ENCODE measurements at regions not wholly inside any gene's neighbourhood (a gene's known extent, or its start where the extent isn't known, plus 50 kb on each side); places are given as distances from the start of the nearest gene placed in this dataset.

DNA sequence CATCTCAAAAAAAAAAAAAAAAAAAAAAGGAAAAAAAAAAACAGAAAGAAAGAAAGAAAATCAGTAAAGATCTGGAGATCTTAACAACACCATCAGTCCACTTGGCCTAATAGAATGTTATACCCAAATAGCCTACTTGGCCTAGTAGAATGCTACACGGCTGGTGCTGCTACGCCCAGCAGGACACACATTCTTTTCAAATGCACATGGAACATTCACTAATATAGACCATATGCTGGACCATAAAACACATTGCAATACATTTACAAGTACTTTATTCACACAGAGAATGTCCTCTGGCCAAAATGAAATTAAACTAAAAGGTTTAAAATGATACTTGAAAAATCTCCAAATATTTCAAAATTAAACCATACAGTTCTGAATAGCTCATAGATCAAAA lies 80.0 kb upstream of the TNFAIP3 start:
- Histone ChIP-seq H3K79me2 (ENCODE audit: control insufficient read depth in 1 of 2, insufficient read depth in 2 of 2, low read length in 2 of 2) (no peaks in the 10 kb centered on the region), H4K8ac (ENCODE audit: extremely low read depth, insufficient read depth, low read length) (no peak overlapping the region), H3K14ac (ENCODE audit: insufficient read length) (no peak overlapping the region), H2BK120ac (replicated peaks; ENCODE audit: low read depth, low read length) (no peak overlapping the region), H3K56ac (replicated peaks; ENCODE audit: insufficient read length, low read depth, low read length) (no peak overlapping the region), H3K27me3 (replicated peaks in 1 of 4; ENCODE audit: control insufficient read depth in 3 of 4, extremely low read depth in 1 of 4, insufficient read depth in 3 of 4, low read length in 3 of 4) (no peaks in the 10 kb centered on the region), H3K27ac (ENCODE audit: low read depth, low read length) (no peak overlapping the region), H3K4me3 (ENCODE audit: extremely low read depth in 1 of 4, insufficient read depth in 2 of 4, low read depth in 3 of 4, low read length in 4 of 4) (no peak overlapping the region), H3K23me2 (ENCODE audit: low read depth, low read length) (peaks cover 2% of the 10 kb centered on the region; the same call in 1 of the 2 replicates), H4K20me1 (replicated peaks in 1 of 2; ENCODE audit: control insufficient read depth in 1 of 2, insufficient read depth in 2 of 2, low read length in 2 of 2) (no peaks in the 10 kb centered on the region), H3K4me2 (ENCODE audit: insufficient read depth in 1 of 2, low read depth in 2 of 2, low read length in 2 of 2) (no peak overlapping the region), H3K23ac (ENCODE audit: insufficient read length) (no peak overlapping the region), H2AFZ (ENCODE audit: low read length) (no peak overlapping the region), H3K36me3 (ENCODE audit: control insufficient read depth in 2 of 4, insufficient read depth in 4 of 4, low read length in 3 of 4) (no peaks in the 10 kb centered on the region), H3K9ac (replicated peaks in 1 of 4; ENCODE audit: extremely low read depth in 1 of 4, low read depth in 3 of 4, low read length in 3 of 4) (no peak overlapping the region), H2BK12ac (ENCODE audit: low read depth, low read length) (no peak overlapping the region), H2BK5ac (ENCODE audit: low read depth, low read length) (no peak overlapping the region), H3K18ac (ENCODE audit: extremely low read depth, low read length) (no peak overlapping the region), H2BK15ac (ENCODE audit: low read length) (no peak overlapping the region), H4K5ac (ENCODE audit: insufficient read length, low read depth, low read length) (no peak overlapping the region), H4K91ac (replicated peaks; ENCODE audit: insufficient read length, low read length) (no peak overlapping the region), H2BK20ac (ENCODE audit: low read length) (no peak overlapping the region), H3K4ac (replicated peaks; ENCODE audit: insufficient read length, low read depth, low read length) (no peak overlapping the region), H3K79me1 (ENCODE audit: low read depth, low read length) (no peaks in the 10 kb centered on the region), H3K9me3 (ENCODE audit: insufficient read depth in 2 of 2, low read depth in 1 of 2, low read length in 1 of 2) (no peaks in the 10 kb centered on the region), H3K4me1 (replicated peaks in 1 of 4; ENCODE audit: control insufficient read depth in 3 of 4, insufficient read depth in 4 of 4, low read length in 3 of 4) (no peaks in the 10 kb centered on the region), H2AK5ac (ENCODE audit: low read depth, low read length) (no peak overlapping the region)
- DNase-seq (ENCODE audit: low read depth in 1 of 2, low spot score in 2 of 2) (no peak), FAIRE-seq (no peak)
- ChIA-PET CTCF (ENCODE audit: partially characterized antibody) (interaction anchor here (1.0 to 1.3 kb wide), 4 partner anchors 12 to 66 kb away, joined by 3 read pairs; no protein-coding TSS in a partner anchor), POLR2A (ENCODE audit: partially characterized antibody) (no interaction called here)
- WGBS, 2 experiments (ENCODE audit: extremely low coverage in 1 of 2, insufficient coverage in 1 of 2, insufficient read length in 1 of 2, insufficient replicate concordance in 2 of 2, low coverage in 1 of 2, low lambda C conversion rate in 2 of 2, missing lambda C conversion rate in 1 of 2) = 96% methylated on average over 2 of the region's 2 CpGs; no CpG with 5 or more reads in 1 of the 2 experiments
- TF ChIP-seq SAP30 (IDR thresholded peaks at IDR 0.05; ENCODE audit: insufficient read depth, insufficient replicate concordance, low read length) = no peak
- TF ChIP-seq BRCA1 (IDR thresholded peaks at IDR 0.05; ENCODE audit: low read depth, low read length) = no peak
- TF ChIP-seq GABPA (IDR thresholded peaks at IDR 0.05; ENCODE audit: borderline replicate concordance, insufficient read depth, low read length) = no peak
- no peak for TF ChIP-seq CHD1 (IDR thresholded peaks at IDR 0.05; ENCODE audit: low read depth, low read length)
- TF ChIP-seq RBBP5 (IDR thresholded peaks at IDR 0.05; ENCODE audit: borderline replicate concordance, low read depth, low read length) = no peak
- no peak for TF ChIP-seq CEBPB (IDR thresholded peaks at IDR 0.05; ENCODE audit: low read depth, low read length)
- TF ChIP-seq RFX5 (IDR thresholded peaks at IDR 0.05; ENCODE audit: borderline replicate concordance, low read depth, low read length) = no peak
- TF ChIP-seq RNF2 (IDR thresholded peaks at IDR 0.05; ENCODE audit: borderline replicate concordance, low read depth, low read length, missing control alignments, poor library complexity, severe bottlenecking) = no peak
- no peak for TF ChIP-seq HDAC6 (IDR thresholded peaks at IDR 0.05; ENCODE audit: low read depth, low read length)
- TF ChIP-seq BCL11A (IDR thresholded peaks at IDR 0.05; ENCODE audit: low read depth in 2 of 2, low read length in 2 of 2) = no peak
- TF ChIP-seq SRF (IDR thresholded peaks at IDR 0.05; ENCODE audit: low read depth, low read length) = no peak
- TF ChIP-seq CTBP2 (IDR thresholded peaks at IDR 0.05; ENCODE audit: borderline replicate concordance, insufficient read depth, insufficient read length, low read length) = no peak
- no peak for TF ChIP-seq CHD2 (IDR thresholded peaks at IDR 0.05; ENCODE audit: low read length)
- TF ChIP-seq NANOG (IDR thresholded peaks at IDR 0.05; ENCODE audit: insufficient read depth, low read depth, low read length, poor library complexity, severe bottlenecking) = no peak
- no peak for TF ChIP-seq JUND (IDR thresholded peaks at IDR 0.05; ENCODE audit: low read length)

Data from H1 (cell line).